ENCODE measurements at regions not wholly inside any gene's neighbourhood (a gene's known extent, or its start where the extent isn't known, plus 50 kb on each side); places are given as distances from the start of the nearest gene placed in this dataset.

GRCh38 chrX:10360116-10360515 is 203.3 kb downstream of the CLCN4 start:
- H3K4me3 ChIP-seq (ENCODE audit: low read depth, low read length), result no peak overlapping the region
- DNase-seq (ENCODE audit: low read depth), result no peak
- TF ChIP-seq, protein P1, sequence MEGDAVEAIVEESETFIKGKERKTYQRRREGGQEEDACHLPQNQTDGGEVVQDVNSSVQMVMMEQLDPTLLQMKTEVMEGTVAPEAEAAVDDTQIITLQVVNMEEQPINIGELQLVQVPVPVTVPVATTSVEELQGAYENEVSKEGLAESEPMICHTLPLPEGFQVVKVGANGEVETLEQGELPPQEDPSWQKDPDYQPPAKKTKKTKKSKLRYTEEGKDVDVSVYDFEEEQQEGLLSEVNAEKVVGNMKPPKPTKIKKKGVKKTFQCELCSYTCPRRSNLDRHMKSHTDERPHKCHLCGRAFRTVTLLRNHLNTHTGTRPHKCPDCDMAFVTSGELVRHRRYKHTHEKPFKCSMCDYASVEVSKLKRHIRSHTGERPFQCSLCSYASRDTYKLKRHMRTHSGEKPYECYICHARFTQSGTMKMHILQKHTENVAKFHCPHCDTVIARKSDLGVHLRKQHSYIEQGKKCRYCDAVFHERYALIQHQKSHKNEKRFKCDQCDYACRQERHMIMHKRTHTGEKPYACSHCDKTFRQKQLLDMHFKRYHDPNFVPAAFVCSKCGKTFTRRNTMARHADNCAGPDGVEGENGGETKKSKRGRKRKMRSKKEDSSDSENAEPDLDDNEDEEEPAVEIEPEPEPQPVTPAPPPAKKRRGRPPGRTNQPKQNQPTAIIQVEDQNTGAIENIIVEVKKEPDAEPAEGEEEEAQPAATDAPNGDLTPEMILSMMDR (IDR thresholded peaks at IDR 0.05; ENCODE audit: low read depth, low read length, missing control alignments), result no peak

- DNase-seq (ENCODE audit: low read depth), result no peak
- TF ChIP-seq, protein P1 (IDR thresholded peaks at IDR 0.05; ENCODE audit: low read depth, low read length, missing control alignments), result no peak
- H3K4me3 ChIP-seq (ENCODE audit: low read depth, low read length), result no peak overlapping the region
These were observed 208.9 kb downstream of the CLCN4 start for GRCh38 chrX:10365532-10366265.

GRCh38 chrX:10367406-10367805 is 210.6 kb downstream of the CLCN4 start:
- TF ChIP-seq, protein P1 (IDR thresholded peaks at IDR 0.05; ENCODE audit: low read depth, low read length, missing control alignments), result no peak
- DNase-seq (ENCODE audit: low read depth), result no peak
- no peak overlapping the region for H3K4me3 ChIP-seq (ENCODE audit: low read depth, low read length)

DNA sequence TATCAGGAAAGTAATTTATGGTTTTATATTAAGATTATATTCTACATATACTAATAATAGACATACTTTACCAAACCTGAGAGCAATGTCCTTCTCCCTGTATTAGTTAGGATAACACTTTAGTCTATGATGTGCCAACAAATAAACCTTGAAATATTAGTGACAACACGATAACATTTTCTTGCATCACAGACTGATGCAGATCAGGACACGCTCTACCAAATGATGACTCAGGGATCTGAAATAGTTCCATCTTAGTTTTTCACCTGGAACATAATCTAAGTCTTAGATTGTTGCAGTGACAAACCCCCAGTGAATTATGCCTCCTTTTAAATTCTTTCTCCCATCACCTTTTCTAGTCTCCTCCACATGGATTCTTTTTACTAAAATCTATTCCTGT is 214.2 kb downstream of the CLCN4 start:
- TF ChIP-seq, protein P1 (IDR thresholded peaks at IDR 0.05; ENCODE audit: low read depth, low read length, missing control alignments), result no peak
- no peak overlapping the region for H3K4me3 ChIP-seq (ENCODE audit: low read depth, low read length)
- no peak for DNase-seq (ENCODE audit: low read depth)

DNA sequence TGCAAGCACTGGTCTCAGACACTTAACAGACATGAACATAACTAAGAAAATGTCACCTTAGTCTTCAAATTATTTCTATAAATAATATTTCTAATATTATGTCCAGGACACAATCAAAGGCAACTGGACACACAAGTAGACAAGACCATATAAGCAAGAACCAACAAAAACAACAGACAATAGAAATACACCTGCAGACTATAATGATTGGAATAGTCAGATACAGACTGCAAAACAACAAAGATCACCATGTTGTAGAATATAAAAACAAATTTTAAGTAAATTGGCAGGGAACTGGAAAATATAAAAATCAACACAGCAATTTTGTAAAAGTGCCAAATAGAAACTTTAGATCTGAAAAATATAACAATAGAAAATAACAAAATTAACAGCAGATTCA is 220.7 kb downstream of the CLCN4 start:
- TF ChIP-seq, protein P1 (IDR thresholded peaks at IDR 0.05; ENCODE audit: low read depth, low read length, missing control alignments), result no peak
- no peak overlapping the region for H3K4me3 ChIP-seq (ENCODE audit: low read depth, low read length)
- no peak for DNase-seq (ENCODE audit: low read depth)

DNA sequence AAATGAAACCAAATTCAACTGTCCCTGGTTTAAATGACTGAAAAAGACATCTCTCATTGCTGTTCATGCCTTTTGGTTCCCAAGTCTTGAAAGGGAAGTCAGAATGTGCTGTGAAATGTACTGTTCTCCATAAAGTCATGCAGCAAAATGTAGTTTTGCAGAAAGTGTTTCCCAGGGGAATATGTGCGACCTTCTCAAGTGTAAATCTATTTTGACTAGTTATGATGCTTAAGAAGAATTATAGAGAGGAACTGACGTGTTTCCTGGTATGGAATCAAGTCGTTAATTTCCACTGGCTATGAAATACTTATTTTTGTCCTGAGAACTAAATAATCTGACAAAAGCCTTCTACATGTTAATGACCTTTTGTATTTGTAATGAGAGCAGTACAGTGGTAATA is 223.1 kb downstream of the CLCN4 start:
- TF ChIP-seq, protein P1 (IDR thresholded peaks at IDR 0.05; ENCODE audit: low read depth, low read length, missing control alignments), result no peak
- DNase-seq (ENCODE audit: low read depth), result no peak
- H3K4me3 ChIP-seq (ENCODE audit: low read depth, low read length), result no peak overlapping the region

- H3K4me3 ChIP-seq (ENCODE audit: low read depth, low read length), result no peak overlapping the region
- TF ChIP-seq, protein P1 (IDR thresholded peaks at IDR 0.05; ENCODE audit: low read depth, low read length, missing control alignments), result no peak
- no peak for DNase-seq (ENCODE audit: low read depth)
These were observed 223.5 kb downstream of the CLCN4 start for GRCh38 chrX:10380300-10380699.

Measured in GM12864 (cell line).